T-helper 2 cell (primary cell): ENCODE measurements at regions not wholly inside any gene's neighbourhood (a gene's known extent, or its start where the extent isn't known, plus 50 kb on each side); places are given as distances from the start of the nearest gene placed in this dataset.

Experiments
- DNase-seq, 5 experiments: peaks; one replicate each; pipeline versions ENCODE4 v3.0.0 to v3.0.0-alpha.2; 2012 to 2022

- DNase-seq: no peak
These were observed 884.7 kb downstream of the BRD1 start for GRCh38 chr22:48942698-48943566.

GRCh38 chr22:48941903-48942575 lies 885.6 kb downstream of the BRD1 start:
- DNase-seq: no peak

- no peak for DNase-seq
These were observed 886.4 kb downstream of the BRD1 start for GRCh38 chr22:48941033-48941902.

GRCh38 chr22:48940266-48941032 lies 887.2 kb downstream of the BRD1 start:
- DNase-seq: no peak

- DNase-seq: no peak
These were observed 888.0 kb downstream of the BRD1 start for GRCh38 chr22:48939441-48940265.

GRCh38 chr22:48938741-48939140 lies 888.9 kb downstream of the BRD1 start:
- DNase-seq: no peak

- no peak for DNase-seq
These were observed 890.5 kb downstream of the BRD1 start for GRCh38 chr22:48937032-48937639.

- DNase-seq: no peak
These were observed 891.3 kb downstream of the BRD1 start for GRCh38 chr22:48936391-48936790.

- DNase-seq: no peak
These were observed 893.2 kb downstream of the BRD1 start for GRCh38 chr22:48934446-48934845.

- no peak for DNase-seq
These were observed 896.2 kb downstream of the BRD1 start for GRCh38 chr22:48931452-48931851.

GRCh38 chr22:48929276-48929790 lies 898.3 kb downstream of the BRD1 start:
- no peak for DNase-seq

GRCh38 chr22:48927591-48927990 lies 900.1 kb downstream of the BRD1 start:
- DNase-seq: no peak

- DNase-seq: no peak
These were observed 901.0 kb downstream of the BRD1 start for GRCh38 chr22:48926643-48927042.

- DNase-seq: no peak
These were observed 901.5 kb downstream of the BRD1 start for GRCh38 chr22:48926136-48926535.

GRCh38 chr22:48925450-48925849 lies 902.2 kb downstream of the BRD1 start:
- DNase-seq: no peak

- no peak for DNase-seq
These were observed 903.7 kb downstream of the BRD1 start for GRCh38 chr22:48923996-48924395.

- no peak for DNase-seq
These were observed 904.4 kb downstream of the BRD1 start for GRCh38 chr22:48923165-48923865.

- no peak for DNase-seq
These were observed 906.2 kb downstream of the BRD1 start for GRCh38 chr22:48921411-48921903.

GRCh38 chr22:48920776-48921241 lies 906.9 kb downstream of the BRD1 start:
- DNase-seq: no peak
